Left lobe of liver (tissue), 2 donors: ENCODE measurements at regions not wholly inside any gene's neighbourhood (a gene's known extent, or its start where the extent isn't known, plus 50 kb on each side); places are given as distances from the start of the nearest gene placed in this dataset.

Source experiments
- ATAC-seq: fragments of 200-7000 bp; cut with Tn5 transposase; one replicate; pipeline ENCODE4 v1.9.1; 2020; ENCODE audit warnings: mild to moderate bottlenecking, moderate library complexity
- DNase-seq: peaks from one replicate; pipeline ENCODE4 v3.0.0-alpha.2; 2020; ENCODE audit warnings: low spot score
- donor health status: DM: no; HTN: no; CAD: no; lungs with moderate emphysema.
- donor health status: DM: no; HTN: yes; CAD: no.

GRCh38 chr16:64313726-64314125, 808.1 kb downstream of the CDH11 start:
- DNase-seq (no peak), ATAC-seq (no peak)

GRCh38 chr16:64312980-64313379, 808.9 kb downstream of the CDH11 start:
- ATAC-seq = no peak
- no peak for DNase-seq

GRCh38 chr16:64312292-64312691, 809.6 kb downstream of the CDH11 start:
- DNase-seq = no peak
- ATAC-seq = no peak

GRCh38 chr16:64311241-64311640, 810.6 kb downstream of the CDH11 start:
- ATAC-seq (no peak), DNase-seq (no peak)

GRCh38 chr16:64309398-64310110, 812.3 kb downstream of the CDH11 start:
- ATAC-seq = no peak
- no peak for DNase-seq

GRCh38 chr16:64308721-64309120, 813.1 kb downstream of the CDH11 start:
- DNase-seq (no peak), ATAC-seq (no peak)

- DNase-seq (no peak), ATAC-seq (no peak)
These were observed 814.4 kb downstream of the CDH11 start for GRCh38 chr16:64307431-64307830.

- no peak for DNase-seq
- ATAC-seq = no peak
These were observed 816.2 kb downstream of the CDH11 start for GRCh38 chr16:64305663-64306062.

- no peak for DNase-seq
- no peak for ATAC-seq
These were observed 816.9 kb downstream of the CDH11 start for GRCh38 chr16:64304951-64305350.

GRCh38 chr16:64304396-64304795, 817.5 kb downstream of the CDH11 start:
- DNase-seq = no peak
- ATAC-seq = no peak

- no peak for DNase-seq
- ATAC-seq = no peak
These were observed 823.8 kb downstream of the CDH11 start for GRCh38 chr16:64297863-64298600.

- DNase-seq = no peak
These were observed 826.4 kb downstream of the CDH11 start for GRCh38 chr16:64295466-64295865.

GRCh38 chr16:64292953-64293352, 828.9 kb downstream of the CDH11 start:
- DNase-seq (no peak), ATAC-seq (no peak)

More at GRCh38 chr16:64295466-64295865, 826.4 kb downstream of the CDH11 start:
- ATAC-seq = no peak

GRCh38 chr16:64292161-64292560, 829.7 kb downstream of the CDH11 start:
- ATAC-seq (no peak), DNase-seq (no peak)

GRCh38 chr16:64290461-64290860, 831.4 kb downstream of the CDH11 start:
- ATAC-seq = no peak

GRCh38 chr16:64287655-64288528, 834.0 kb downstream of the CDH11 start:
- no peak for DNase-seq
- no peak for ATAC-seq

More at GRCh38 chr16:64290461-64290860, 831.4 kb downstream of the CDH11 start:
- DNase-seq = no peak

- DNase-seq (no peak), ATAC-seq (no peak)
These were observed 839.7 kb downstream of the CDH11 start for GRCh38 chr16:64282181-64282580.

GRCh38 chr16:64280317-64280716, 841.5 kb downstream of the CDH11 start:
- no peak for ATAC-seq
- no peak for DNase-seq

- DNase-seq = no peak
- ATAC-seq = no peak
These were observed 843.7 kb downstream of the CDH11 start for GRCh38 chr16:64278196-64278595.

- DNase-seq (no peak), ATAC-seq (no peak)
These were observed 845.2 kb downstream of the CDH11 start for GRCh38 chr16:64276646-64277045.

GRCh38 chr16:64272028-64272427, 849.8 kb downstream of the CDH11 start:
- DNase-seq (no peak), ATAC-seq (no peak)
